HEK293 (cell line): ENCODE measurements at regions not wholly inside any gene's neighbourhood (a gene's known extent, or its start where the extent isn't known, plus 50 kb on each side); places are given as distances from the start of the nearest gene placed in this dataset.

Experiments used
- HOXA7 ChIP-seq: sonication (generic); formaldehyde crosslinking; IDR thresholded peaks from 2 replicates; pipeline ENCODE4 v1.8.1; 2022; ENCODE audit warnings: missing genetic modification reagents, borderline replicate concordance
- KLF8 ChIP-seq: fragments of 450-650 bp; formaldehyde crosslinking; IDR thresholded peaks from 2 replicates; pipeline ENCODE4 v1.5.1; 2016; ENCODE audit warnings: missing biosample characterization, missing genetic modification characterization
- TCF7L2 ChIP-seq: IDR thresholded peaks from 2 replicates; pipeline ENCODE4 v1.6.1; 2011; ENCODE audit warnings: low read depth, mild to moderate bottlenecking, inconsistent platforms, low read length, moderate library complexity, borderline replicate concordance
- TF ChIP-seq, protein P1 (sequence below): fragments of 450-650 bp; formaldehyde crosslinking; IDR thresholded peaks from 2 replicates; pipeline ENCODE4 v1.5.1; 2016; ENCODE audit warnings: missing biosample characterization, missing genetic modification characterization
- TF ChIP-seq, protein P2 (sequence below): fragments of 450-650 bp; formaldehyde crosslinking; IDR thresholded peaks from 2 replicates; pipeline ENCODE4 v1.5.1; 2016; ENCODE audit warnings: missing biosample characterization, missing genetic modification characterization

GRCh38 chr2:57510704-57511103, 535.9 kb upstream of the VRK2 start:
- TF ChIP-seq TCF7L2 (no peak), KLF8 (tag by site-specific recombination) (no peak), HOXA7 (CRISPR knock-in tag) (no peak)
- TF ChIP-seq, protein P1, sequence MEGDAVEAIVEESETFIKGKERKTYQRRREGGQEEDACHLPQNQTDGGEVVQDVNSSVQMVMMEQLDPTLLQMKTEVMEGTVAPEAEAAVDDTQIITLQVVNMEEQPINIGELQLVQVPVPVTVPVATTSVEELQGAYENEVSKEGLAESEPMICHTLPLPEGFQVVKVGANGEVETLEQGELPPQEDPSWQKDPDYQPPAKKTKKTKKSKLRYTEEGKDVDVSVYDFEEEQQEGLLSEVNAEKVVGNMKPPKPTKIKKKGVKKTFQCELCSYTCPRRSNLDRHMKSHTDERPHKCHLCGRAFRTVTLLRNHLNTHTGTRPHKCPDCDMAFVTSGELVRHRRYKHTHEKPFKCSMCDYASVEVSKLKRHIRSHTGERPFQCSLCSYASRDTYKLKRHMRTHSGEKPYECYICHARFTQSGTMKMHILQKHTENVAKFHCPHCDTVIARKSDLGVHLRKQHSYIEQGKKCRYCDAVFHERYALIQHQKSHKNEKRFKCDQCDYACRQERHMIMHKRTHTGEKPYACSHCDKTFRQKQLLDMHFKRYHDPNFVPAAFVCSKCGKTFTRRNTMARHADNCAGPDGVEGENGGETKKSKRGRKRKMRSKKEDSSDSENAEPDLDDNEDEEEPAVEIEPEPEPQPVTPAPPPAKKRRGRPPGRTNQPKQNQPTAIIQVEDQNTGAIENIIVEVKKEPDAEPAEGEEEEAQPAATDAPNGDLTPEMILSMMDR (tag by site-specific recombination), result no peak
- TF ChIP-seq, protein P2, sequence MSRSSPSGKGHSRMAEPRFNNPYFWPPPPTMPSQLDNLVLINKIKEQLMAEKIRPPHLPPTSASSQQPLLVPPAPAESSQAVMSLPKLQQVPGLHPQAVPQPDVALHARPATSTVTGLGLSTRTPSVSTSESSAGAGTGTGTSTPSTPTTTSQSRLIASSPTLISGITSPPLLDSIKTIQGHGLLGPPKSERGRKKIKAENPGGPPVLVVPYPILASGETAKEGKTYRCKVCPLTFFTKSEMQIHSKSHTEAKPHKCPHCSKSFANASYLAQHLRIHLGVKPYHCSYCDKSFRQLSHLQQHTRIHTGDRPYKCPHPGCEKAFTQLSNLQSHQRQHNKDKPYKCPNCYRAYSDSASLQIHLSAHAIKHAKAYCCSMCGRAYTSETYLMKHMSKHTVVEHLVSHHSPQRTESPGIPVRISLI, result no peak
